ENCODE measurements at regions not wholly inside any gene's neighbourhood (a gene's known extent, or its start where the extent isn't known, plus 50 kb on each side); places are given as distances from the start of the nearest gene placed in this dataset.

DNA sequence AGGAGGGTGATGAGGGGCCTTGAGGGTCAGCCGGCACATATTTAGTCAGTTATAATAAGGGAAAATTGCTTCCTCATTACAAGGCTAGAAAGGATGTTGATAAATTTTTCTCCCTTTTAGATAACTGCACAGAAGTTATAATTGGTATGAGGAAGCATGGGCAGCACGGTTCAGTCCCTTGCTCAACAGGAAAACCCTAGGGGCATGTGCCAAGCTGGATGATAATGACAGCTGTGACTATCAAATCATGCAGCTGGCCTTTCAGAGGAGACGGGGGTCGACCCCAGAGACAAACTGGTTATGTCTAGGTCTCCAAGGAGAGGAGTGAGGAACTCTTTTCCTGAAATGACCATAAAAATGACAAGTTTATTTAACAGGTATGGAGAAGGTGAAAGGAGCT is 448.1 kb upstream of the VRK2 start:
- TF ChIP-seq, protein P1, sequence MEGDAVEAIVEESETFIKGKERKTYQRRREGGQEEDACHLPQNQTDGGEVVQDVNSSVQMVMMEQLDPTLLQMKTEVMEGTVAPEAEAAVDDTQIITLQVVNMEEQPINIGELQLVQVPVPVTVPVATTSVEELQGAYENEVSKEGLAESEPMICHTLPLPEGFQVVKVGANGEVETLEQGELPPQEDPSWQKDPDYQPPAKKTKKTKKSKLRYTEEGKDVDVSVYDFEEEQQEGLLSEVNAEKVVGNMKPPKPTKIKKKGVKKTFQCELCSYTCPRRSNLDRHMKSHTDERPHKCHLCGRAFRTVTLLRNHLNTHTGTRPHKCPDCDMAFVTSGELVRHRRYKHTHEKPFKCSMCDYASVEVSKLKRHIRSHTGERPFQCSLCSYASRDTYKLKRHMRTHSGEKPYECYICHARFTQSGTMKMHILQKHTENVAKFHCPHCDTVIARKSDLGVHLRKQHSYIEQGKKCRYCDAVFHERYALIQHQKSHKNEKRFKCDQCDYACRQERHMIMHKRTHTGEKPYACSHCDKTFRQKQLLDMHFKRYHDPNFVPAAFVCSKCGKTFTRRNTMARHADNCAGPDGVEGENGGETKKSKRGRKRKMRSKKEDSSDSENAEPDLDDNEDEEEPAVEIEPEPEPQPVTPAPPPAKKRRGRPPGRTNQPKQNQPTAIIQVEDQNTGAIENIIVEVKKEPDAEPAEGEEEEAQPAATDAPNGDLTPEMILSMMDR (IDR thresholded peaks at IDR 0.05; ENCODE audit: low read length, missing control alignments): no peak
- H3K4me3 ChIP-seq (replicated peaks; ENCODE audit: low read depth, low read length): no peak overlapping the region
- DNase-seq (ENCODE audit: low read depth): no peak

DNA sequence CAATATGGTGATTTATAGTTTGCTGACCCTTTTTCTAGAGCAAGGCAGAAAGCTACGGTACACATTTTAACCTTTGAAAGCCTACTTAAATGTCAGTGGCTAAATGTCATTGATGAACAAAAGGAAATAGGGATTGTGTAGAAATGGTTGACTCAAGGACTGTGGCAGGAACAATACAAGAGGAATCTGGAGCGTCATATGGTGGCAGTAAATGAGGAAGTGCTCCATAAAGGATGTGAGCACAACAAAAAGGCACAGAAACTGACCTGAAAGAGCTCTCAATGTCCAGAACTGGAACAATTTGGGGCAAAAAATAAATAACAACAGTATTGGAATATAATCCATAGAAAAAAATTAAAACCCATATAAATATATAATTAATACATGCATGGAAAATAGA is 443.9 kb upstream of the VRK2 start:
- no peak overlapping the region for H3K4me3 ChIP-seq (replicated peaks; ENCODE audit: low read depth, low read length)
- no peak for DNase-seq (ENCODE audit: low read depth)
- TF ChIP-seq, protein P1 (IDR thresholded peaks at IDR 0.05; ENCODE audit: low read length, missing control alignments): no peak

DNA sequence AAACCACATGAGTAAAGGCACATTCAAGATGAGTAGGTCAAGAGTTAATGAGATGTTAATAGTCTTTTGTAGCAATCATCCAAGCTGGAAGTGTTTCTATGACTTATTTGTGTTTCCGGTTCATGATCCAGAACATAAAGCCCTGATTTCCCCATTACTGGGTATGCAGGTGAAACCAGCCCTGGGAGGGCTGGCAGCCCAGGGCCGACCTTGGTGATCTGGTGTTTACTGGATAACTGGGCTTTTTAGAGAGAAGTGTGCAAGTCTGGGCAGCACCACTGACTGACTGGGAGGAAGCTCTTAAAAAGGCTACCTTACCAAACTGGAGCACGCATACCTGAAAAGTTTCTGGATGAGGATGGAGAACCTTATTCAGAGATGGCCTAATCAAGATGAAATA is 431.6 kb upstream of the VRK2 start:
- no peak overlapping the region for H3K4me3 ChIP-seq (replicated peaks; ENCODE audit: low read depth, low read length)
- no peak for DNase-seq (ENCODE audit: low read depth)
- TF ChIP-seq, protein P1 (IDR thresholded peaks at IDR 0.05; ENCODE audit: low read length, missing control alignments): no peak

GRCh38 chr2:57615855-57616556 is 430.6 kb upstream of the VRK2 start:
- TF ChIP-seq, protein P1 (IDR thresholded peaks at IDR 0.05; ENCODE audit: low read length, missing control alignments): no peak
- H3K4me3 ChIP-seq (replicated peaks; ENCODE audit: low read depth, low read length): no peak overlapping the region
- DNase-seq (ENCODE audit: low read depth): no peak

- no peak overlapping the region for H3K4me3 ChIP-seq (replicated peaks; ENCODE audit: low read depth, low read length)
- TF ChIP-seq, protein P1 (IDR thresholded peaks at IDR 0.05; ENCODE audit: low read length, missing control alignments): no peak
- no peak for DNase-seq (ENCODE audit: low read depth)
Observed at GRCh38 chr2:57617318-57617717, 429.3 kb upstream of the VRK2 start.

DNA sequence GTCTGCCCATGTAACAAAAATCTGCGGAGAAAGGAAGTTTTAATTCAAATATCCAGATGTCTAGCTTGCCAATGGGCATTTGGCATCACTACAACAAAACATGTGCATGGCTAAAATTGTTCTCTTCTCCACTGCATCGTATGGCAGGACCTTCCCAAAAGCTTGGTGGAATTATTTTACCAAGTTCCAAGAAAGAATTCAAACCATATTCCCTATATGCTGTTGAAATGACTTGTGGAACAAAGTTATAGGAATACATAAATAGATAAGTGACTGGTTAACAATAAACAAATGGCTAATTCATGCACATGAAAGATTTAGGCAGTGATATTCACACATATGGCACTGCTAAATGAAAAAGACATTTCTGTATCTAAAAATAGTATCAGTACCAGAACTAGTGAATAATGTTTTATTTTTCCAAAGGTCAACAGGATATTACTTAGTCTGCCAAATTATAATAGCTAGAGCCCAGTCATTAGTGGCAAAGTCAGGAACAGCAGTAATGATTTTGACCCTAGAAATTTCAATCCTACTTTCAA is 425.4 kb upstream of the VRK2 start:
- no peak for DNase-seq (ENCODE audit: low read depth)

More for the DNA sequence above, 425.4 kb upstream of the VRK2 start:
- TF ChIP-seq, protein P1 (IDR thresholded peaks at IDR 0.05; ENCODE audit: low read length, missing control alignments): no peak
- H3K4me3 ChIP-seq (replicated peaks; ENCODE audit: low read depth, low read length): no peak overlapping the region

All from fibroblast of pulmonary artery (primary cell).